ENCODE measurements at regions not wholly inside any gene's neighbourhood (a gene's known extent, or its start where the extent isn't known, plus 50 kb on each side); places are given as distances from the start of the nearest gene placed in this dataset.

DNA sequence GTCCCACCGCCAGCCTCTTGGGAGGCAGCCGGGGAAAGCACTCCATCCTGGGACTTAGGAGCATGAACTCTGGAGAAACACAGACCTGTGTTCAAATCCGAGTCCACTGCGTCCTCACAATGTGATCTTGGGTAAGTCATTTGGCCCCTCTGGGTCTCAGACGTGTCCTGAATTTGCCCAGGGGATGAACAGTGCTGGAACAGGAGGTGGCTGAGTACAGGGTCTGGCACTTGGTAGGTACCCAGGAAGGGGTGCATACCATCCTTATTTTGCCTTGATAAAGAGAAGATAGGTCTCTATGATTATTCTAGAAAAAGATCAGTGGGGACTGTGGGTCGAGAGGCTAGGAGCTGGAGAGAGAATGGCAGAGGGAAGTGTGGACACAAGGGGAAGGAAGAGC is 135.7 kb downstream of the FGF18 start:
- Histone ChIP-seq H3K4me1 (ENCODE audit: low read length) (no peaks in the 10 kb centered on the region), H3K9ac (ENCODE audit: low read length) (no peak overlapping the region), H3K79me2 (ENCODE audit: low read length) (no peaks in the 10 kb centered on the region), H3K4me2 (ENCODE audit: low read length) (no peak overlapping the region), H3K27ac (ENCODE audit: low read length) (no peak overlapping the region), H3K36me3 (replicated peaks; ENCODE audit: low read depth, low read length) (no peaks in the 10 kb centered on the region), H3K9me3 (ENCODE audit: insufficient read depth, low read length) (no peaks in the 10 kb centered on the region), H3K4me3 (ENCODE audit: low read length) (no peak overlapping the region), H4K20me1 (ENCODE audit: insufficient read depth, low read length) (no peaks in the 10 kb centered on the region), H3K27me3 (ENCODE audit: low read depth, low read length) (peaks cover 14% of the 10 kb centered on the region), H2AFZ (ENCODE audit: low read depth, low read length) (no peak overlapping the region)
- TF ChIP-seq, protein P1, sequence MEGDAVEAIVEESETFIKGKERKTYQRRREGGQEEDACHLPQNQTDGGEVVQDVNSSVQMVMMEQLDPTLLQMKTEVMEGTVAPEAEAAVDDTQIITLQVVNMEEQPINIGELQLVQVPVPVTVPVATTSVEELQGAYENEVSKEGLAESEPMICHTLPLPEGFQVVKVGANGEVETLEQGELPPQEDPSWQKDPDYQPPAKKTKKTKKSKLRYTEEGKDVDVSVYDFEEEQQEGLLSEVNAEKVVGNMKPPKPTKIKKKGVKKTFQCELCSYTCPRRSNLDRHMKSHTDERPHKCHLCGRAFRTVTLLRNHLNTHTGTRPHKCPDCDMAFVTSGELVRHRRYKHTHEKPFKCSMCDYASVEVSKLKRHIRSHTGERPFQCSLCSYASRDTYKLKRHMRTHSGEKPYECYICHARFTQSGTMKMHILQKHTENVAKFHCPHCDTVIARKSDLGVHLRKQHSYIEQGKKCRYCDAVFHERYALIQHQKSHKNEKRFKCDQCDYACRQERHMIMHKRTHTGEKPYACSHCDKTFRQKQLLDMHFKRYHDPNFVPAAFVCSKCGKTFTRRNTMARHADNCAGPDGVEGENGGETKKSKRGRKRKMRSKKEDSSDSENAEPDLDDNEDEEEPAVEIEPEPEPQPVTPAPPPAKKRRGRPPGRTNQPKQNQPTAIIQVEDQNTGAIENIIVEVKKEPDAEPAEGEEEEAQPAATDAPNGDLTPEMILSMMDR (IDR thresholded peaks at IDR 0.05; ENCODE audit: low read depth, low read length): no peak
- no peak for TF ChIP-seq EZH2phosphoT487 (IDR thresholded peaks at IDR 0.05; ENCODE audit: low read depth)

DNA sequence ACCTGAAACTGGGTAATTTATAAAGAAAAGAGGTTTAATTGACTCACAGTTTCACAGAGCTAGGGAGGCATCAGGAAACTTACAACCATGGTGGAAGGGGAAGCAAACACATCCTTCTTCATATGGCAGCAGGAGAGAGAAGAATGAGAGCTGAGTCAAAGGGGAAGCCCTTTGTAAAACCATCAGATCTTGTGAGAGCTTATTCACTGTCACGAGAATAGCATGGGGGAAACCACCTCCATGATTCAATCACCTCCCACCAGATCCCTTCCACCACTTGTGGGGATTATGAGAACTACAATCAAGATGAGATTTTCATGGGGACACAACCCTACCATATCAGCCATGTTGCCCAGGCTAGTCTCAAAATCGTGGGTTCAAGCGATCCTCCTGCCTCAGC is 143.4 kb downstream of the FGF18 start:
- Histone ChIP-seq H3K79me2 (ENCODE audit: low read length) (no peaks in the 10 kb centered on the region), H3K9me3 (ENCODE audit: insufficient read depth, low read length) (0 out of 2 replicates have a peak, but pooled peaks cover 9% of the 10 kb centered on the region), H4K20me1 (ENCODE audit: insufficient read depth, low read length) (no peaks in the 10 kb centered on the region), H3K4me3 (ENCODE audit: low read length) (no peak overlapping the region), H3K4me2 (ENCODE audit: low read length) (no peak overlapping the region), H3K9ac (ENCODE audit: low read length) (no peak overlapping the region), H3K27ac (ENCODE audit: low read length) (no peak overlapping the region), H3K36me3 (replicated peaks; ENCODE audit: low read depth, low read length) (no peaks in the 10 kb centered on the region), H2AFZ (ENCODE audit: low read depth, low read length) (no peak overlapping the region), H3K4me1 (ENCODE audit: low read length) (no peaks in the 10 kb centered on the region; the same call in 1 of the 2 replicates), H3K27me3 (ENCODE audit: low read depth, low read length) (peaks cover 12% of the 10 kb centered on the region)
- no peak for TF ChIP-seq EZH2phosphoT487 (IDR thresholded peaks at IDR 0.05; ENCODE audit: low read depth)
- TF ChIP-seq, protein P1 (IDR thresholded peaks at IDR 0.05; ENCODE audit: low read depth, low read length): no peak

DNA sequence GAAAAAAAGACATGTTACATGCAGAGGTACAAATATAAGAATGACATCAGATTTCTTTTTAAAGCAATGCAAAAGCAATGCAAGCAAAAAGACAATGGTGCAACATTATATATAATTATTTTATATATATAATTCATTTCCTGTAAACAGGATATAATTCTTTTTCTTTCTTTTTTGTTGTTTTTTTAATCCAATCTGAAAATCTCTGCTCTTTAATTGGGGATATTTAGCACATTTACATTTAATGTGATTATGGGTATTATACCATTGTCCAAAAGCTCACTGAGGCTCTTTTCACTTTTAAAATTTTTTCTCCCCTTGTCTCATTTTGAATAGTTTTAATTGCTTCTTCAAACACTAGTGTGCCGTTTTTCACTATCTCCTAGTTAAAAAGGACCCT is 148.9 kb downstream of the FGF18 start:
- Histone ChIP-seq H3K36me3 (replicated peaks; ENCODE audit: low read depth, low read length) (no peaks in the 10 kb centered on the region), H3K9ac (ENCODE audit: low read length) (no peak overlapping the region), H3K79me2 (ENCODE audit: low read length) (no peaks in the 10 kb centered on the region), H3K27me3 (ENCODE audit: low read depth, low read length) (peaks cover 13% of the 10 kb centered on the region), H3K4me3 (ENCODE audit: low read length) (no peak overlapping the region), H3K27ac (ENCODE audit: low read length) (no peak overlapping the region), H3K9me3 (ENCODE audit: insufficient read depth, low read length) (0 out of 2 replicates have a peak, but pooled peaks cover 3% of the 10 kb centered on the region), H2AFZ (ENCODE audit: low read depth, low read length) (no peak overlapping the region), H3K4me1 (ENCODE audit: low read length) (no peaks in the 10 kb centered on the region), H4K20me1 (ENCODE audit: insufficient read depth, low read length) (no peaks in the 10 kb centered on the region), H3K4me2 (ENCODE audit: low read length) (no peak overlapping the region)
- TF ChIP-seq EZH2phosphoT487 (IDR thresholded peaks at IDR 0.05; ENCODE audit: low read depth): no peak
- TF ChIP-seq, protein P1 (IDR thresholded peaks at IDR 0.05; ENCODE audit: low read depth, low read length): no peak

DNA sequence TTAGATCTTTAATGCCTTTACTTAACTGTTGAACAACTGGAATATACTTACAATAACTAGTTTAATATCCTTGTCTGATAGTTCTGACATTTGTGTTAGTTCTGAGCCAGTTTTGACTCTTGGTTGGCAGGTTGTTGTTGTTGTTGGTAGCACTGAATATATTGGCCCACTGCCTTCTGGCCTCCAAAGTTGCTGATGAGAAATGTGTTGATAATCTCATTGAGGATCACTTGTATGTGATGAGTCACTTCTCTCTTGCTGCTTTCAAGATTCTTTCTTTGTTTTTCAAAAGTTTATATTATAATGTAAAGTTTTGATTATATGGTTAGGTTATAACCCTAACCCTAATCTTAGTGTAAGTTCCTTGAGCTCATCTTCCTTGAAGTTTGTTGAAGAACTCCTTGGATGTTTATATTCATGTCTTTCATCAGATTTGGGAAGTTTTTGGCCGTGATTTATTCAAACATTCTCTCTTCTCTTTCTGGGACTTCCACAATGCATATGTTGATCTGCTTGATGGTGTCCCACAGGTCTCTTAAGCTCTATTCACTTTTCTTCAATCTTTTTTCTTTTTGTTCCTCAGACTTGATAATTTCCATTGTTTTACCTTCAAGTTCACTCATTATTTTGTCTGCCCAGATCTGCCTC is 149.7 kb downstream of the FGF18 start:
- H2AFZ ChIP-seq (ENCODE audit: low read depth, low read length): no peak overlapping the region

More for the DNA sequence above, 149.7 kb downstream of the FGF18 start:
- Histone ChIP-seq H3K4me3 (ENCODE audit: low read length) (no peak overlapping the region), H4K20me1 (ENCODE audit: insufficient read depth, low read length) (no peaks in the 10 kb centered on the region), H3K9me3 (ENCODE audit: insufficient read depth, low read length) (0 out of 2 replicates have a peak, but pooled peaks cover 3% of the 10 kb centered on the region), H3K4me1 (ENCODE audit: low read length) (no peaks in the 10 kb centered on the region), H3K79me2 (ENCODE audit: low read length) (no peaks in the 10 kb centered on the region), H3K27me3 (ENCODE audit: low read depth, low read length) (peaks cover 13% of the 10 kb centered on the region), H3K9ac (ENCODE audit: low read length) (no peak overlapping the region), H3K36me3 (replicated peaks; ENCODE audit: low read depth, low read length) (no peaks in the 10 kb centered on the region), H3K27ac (ENCODE audit: low read length) (no peak overlapping the region), H3K4me2 (ENCODE audit: low read length) (no peak overlapping the region)
- TF ChIP-seq, protein P1 (IDR thresholded peaks at IDR 0.05; ENCODE audit: low read depth, low read length): no peak
- TF ChIP-seq EZH2phosphoT487 (IDR thresholded peaks at IDR 0.05; ENCODE audit: low read depth): no peak
